ENCODE measurements at regions not wholly inside any gene's neighbourhood (a gene's known extent, or its start where the extent isn't known, plus 50 kb on each side); places are given as distances from the start of the nearest gene placed in this dataset.

- TF ChIP-seq CTCF (IDR thresholded peaks at IDR 0.05), result no peak
- Histone ChIP-seq H3K9me3 (peaks cover 15% of the 10 kb centered on the region), H3K4me1 (ENCODE audit: low read depth) (no peaks in the 10 kb centered on the region), H3K36me3 (ENCODE audit: low read depth) (no peaks in the 10 kb centered on the region), H3K4me3 (no peak overlapping the region)
- DNase-seq (no peak), ATAC-seq (no peak)
- intact Hi-C loops (cut with DNase I, micrococcal nuclease), result no loop called here
These were observed 421.3 kb upstream of the FZD8 start for GRCh38 chr10:36063396-36063795.

GRCh38 chr10:36057731-36058130 lies 415.6 kb upstream of the FZD8 start:
- no peak for TF ChIP-seq CTCF (IDR thresholded peaks at IDR 0.05)
- Histone ChIP-seq H3K4me3 (no peak overlapping the region), H3K36me3 (ENCODE audit: low read depth) (no peaks in the 10 kb centered on the region), H3K9me3 (no peaks in the 10 kb centered on the region), H3K4me1 (ENCODE audit: low read depth) (no peaks in the 10 kb centered on the region)
- DNase-seq (no peak), ATAC-seq (no peak)
- intact Hi-C loops (cut with DNase I, micrococcal nuclease), result no loop called here

GRCh38 chr10:36057180-36057579 lies 415.1 kb upstream of the FZD8 start:
- DNase-seq, result no peak
- Histone ChIP-seq H3K4me3 (no peak overlapping the region), H3K36me3 (ENCODE audit: low read depth) (no peaks in the 10 kb centered on the region), H3K4me1 (ENCODE audit: low read depth) (no peaks in the 10 kb centered on the region), H3K9me3 (no peaks in the 10 kb centered on the region)
- no peak for ATAC-seq
- no peak for TF ChIP-seq CTCF (IDR thresholded peaks at IDR 0.05)
- intact Hi-C loops (cut with DNase I, micrococcal nuclease), result no loop called here

- no peak for TF ChIP-seq CTCF (IDR thresholded peaks at IDR 0.05)
- ATAC-seq, result no peak
- H3K9me3 ChIP-seq, result no peaks in the 10 kb centered on the region
- intact Hi-C loops (cut with DNase I, micrococcal nuclease), result no loop called here
- no peak overlapping the region for H3K4me3 ChIP-seq
- no peaks in the 10 kb centered on the region for H3K4me1 ChIP-seq (ENCODE audit: low read depth)
- H3K36me3 ChIP-seq (ENCODE audit: low read depth), result no peaks in the 10 kb centered on the region
- no peak for DNase-seq
These were observed 411.7 kb upstream of the FZD8 start for GRCh38 chr10:36053775-36054174.

GRCh38 chr10:36053271-36053670 lies 411.2 kb upstream of the FZD8 start:
- intact Hi-C loops (cut with DNase I, micrococcal nuclease), result no loop called here
- ATAC-seq (no peak), DNase-seq (no peak)
- H3K4me1 ChIP-seq (ENCODE audit: low read depth), result no peaks in the 10 kb centered on the region
- no peak for TF ChIP-seq CTCF (IDR thresholded peaks at IDR 0.05)
- no peak overlapping the region for H3K4me3 ChIP-seq
- H3K9me3 ChIP-seq, result no peaks in the 10 kb centered on the region
- H3K36me3 ChIP-seq (ENCODE audit: low read depth), result no peaks in the 10 kb centered on the region

GRCh38 chr10:36051500-36051991 lies 409.4 kb upstream of the FZD8 start:
- intact Hi-C loops (cut with DNase I, micrococcal nuclease), result no loop called here
- no peak for ATAC-seq
- H3K36me3 ChIP-seq (ENCODE audit: low read depth), result no peaks in the 10 kb centered on the region

More at GRCh38 chr10:36051500-36051991, 409.4 kb upstream of the FZD8 start:
- no peaks in the 10 kb centered on the region for H3K9me3 ChIP-seq
- TF ChIP-seq CTCF (IDR thresholded peaks at IDR 0.05), result no peak
- no peak overlapping the region for H3K4me3 ChIP-seq
- DNase-seq, result no peak
- H3K4me1 ChIP-seq (ENCODE audit: low read depth), result no peaks in the 10 kb centered on the region
